NCI-H2196 (cell line): ENCODE measurements at regions not wholly inside any gene's neighbourhood (a gene's known extent, or its start where the extent isn't known, plus 50 kb on each side); places are given as distances from the start of the nearest gene placed in this dataset.
"Not testable (repeated sequence)": the region's sequence is repeated elsewhere in the genome, so short reads cannot be mapped to it uniquely, and the experiment has no call there.

Source experiments
- DNase-seq: peaks from one replicate; lab custom pipeline; 2025; ENCODE audit not compliant: unreplicated experiment; lab: John Stamatoyannopoulos, UW

GRCh38 chr13:105904034-105904742, 631.3 kb downstream of the EFNB2 start:
- DNase-seq, result no peak

GRCh38 chr13:105902396-105902795, 633.1 kb downstream of the EFNB2 start:
- DNase-seq, result no peak

GRCh38 chr13:105897575-105897974, 637.9 kb downstream of the EFNB2 start:
- no peak for DNase-seq

GRCh38 chr13:105894697-105895096, 640.8 kb downstream of the EFNB2 start:
- DNase-seq, result no peak

GRCh38 chr13:105890509-105890908, 645.0 kb downstream of the EFNB2 start:
- DNase-seq, result no peak

- DNase-seq, result no peak
Observed at GRCh38 chr13:105878119-105878700, 657.3 kb downstream of the EFNB2 start.

GRCh38 chr13:105874814-105875213, 660.6 kb downstream of the EFNB2 start:
- no peak for DNase-seq

GRCh38 chr13:105871768-105872167, 663.7 kb downstream of the EFNB2 start:
- no peak for DNase-seq

GRCh38 chr13:105871326-105871725, 664.1 kb downstream of the EFNB2 start:
- DNase-seq, result no peak

- no peak for DNase-seq
Observed at GRCh38 chr13:105863300-105863920, 672.1 kb downstream of the EFNB2 start.

- no peak for DNase-seq
Observed at GRCh38 chr13:105848494-105848893, 687.0 kb downstream of the EFNB2 start.

- DNase-seq, result no peak
Observed at GRCh38 chr13:105847527-105848291, 687.8 kb downstream of the EFNB2 start.

- no peak for DNase-seq
Observed at GRCh38 chr13:105846923-105847322, 688.5 kb downstream of the EFNB2 start.

- no peak for DNase-seq
Observed at GRCh38 chr13:105841286-105841685, 694.2 kb downstream of the EFNB2 start.

GRCh38 chr13:105838231-105838630, 697.2 kb downstream of the EFNB2 start:
- DNase-seq, result no peak

- DNase-seq, result not testable (repeated sequence)
Observed at GRCh38 chr13:105837295-105837694, 698.2 kb downstream of the EFNB2 start.

GRCh38 chr13:105830821-105831220, 704.6 kb downstream of the EFNB2 start:
- no peak for DNase-seq

- no peak for DNase-seq
Observed at GRCh38 chr13:105827111-105827809, 708.2 kb downstream of the EFNB2 start.

GRCh38 chr13:105825071-105825470, 710.4 kb downstream of the EFNB2 start:
- DNase-seq, result no peak

- no peak for DNase-seq
Observed at GRCh38 chr13:105821337-105821736, 714.1 kb downstream of the EFNB2 start.

- DNase-seq, result no peak
Observed at GRCh38 chr13:105820415-105820814, 715.0 kb downstream of the EFNB2 start.
